GM23338 (cell line): ENCODE measurements at regions not wholly inside any gene's neighbourhood (a gene's known extent, or its start where the extent isn't known, plus 50 kb on each side); places are given as distances from the start of the nearest gene placed in this dataset.

Experiments
- ATAC-seq: fragments of 200-7000 bp; cut with Tn5 transposase; 3 replicates; pipeline ENCODE4 v1.9.1; 2020
- DNase-seq: peaks from one replicate; pipeline ENCODE4 v3.0.0-alpha.2; 2015; ENCODE audit warnings: low spot score
- H2AFZ ChIP-seq: fragments of 200-600 bp; sonication (generic); 2 replicates; pipeline ENCODE4 v1.8.0; 2016; ENCODE audit warnings: antibody characterized with exemption, mild to moderate bottlenecking, moderate library complexity
- H3F3A ChIP-seq: fragments of 200-600 bp; sonication (generic); replicated peaks from 2 replicates; pipeline ENCODE4 v1.8.0; 2017; ENCODE audit warnings: antibody characterized with exemption, mixed run types, low read depth
- H3K27ac ChIP-seq: fragments of 200-600 bp; sonication (generic); 2 replicates; pipeline ENCODE4 v1.6.1; 2016; ENCODE audit warnings: low read depth
- H3K27me3 ChIP-seq: fragments of 200-600 bp; sonication (generic); 2 replicates; pipeline ENCODE4 v1.8.0; 2016; ENCODE audit warnings: mild to moderate bottlenecking, mixed run types, moderate library complexity; ENCODE audit not compliant: insufficient read depth
- H3K36me3 ChIP-seq: fragments of 200-600 bp; sonication (generic); 2 replicates; pipeline ENCODE4 v1.8.0; 2016; ENCODE audit warnings: mild to moderate bottlenecking; ENCODE audit not compliant: insufficient read depth
- H3K4me1 ChIP-seq: fragments of 200-600 bp; sonication (generic); 2 replicates; pipeline ENCODE4 v1.8.0; 2016; ENCODE audit warnings: mild to moderate bottlenecking, moderate library complexity; ENCODE audit not compliant: insufficient read depth
- H3K4me2 ChIP-seq: fragments of 200-600 bp; sonication (generic); 2 replicates; pipeline ENCODE4 v1.7.1; 2017; ENCODE audit warnings: mixed run types
- H3K4me3 ChIP-seq: fragments of 200-600 bp; sonication (generic); 2 replicates; pipeline ENCODE4 v1.6.1; 2016; ENCODE audit warnings: mixed run types
- H3K79me2 ChIP-seq: fragments of 200-600 bp; sonication (generic); replicated peaks from 2 replicates; pipeline ENCODE4 v1.8.0; 2017; ENCODE audit warnings: mild to moderate bottlenecking; ENCODE audit not compliant: insufficient read depth
- H3K9me2 ChIP-seq: fragments of 200-600 bp; sonication (generic); 2 replicates; pipeline ENCODE4 v1.8.0; 2017; ENCODE audit not compliant: insufficient read depth
- H4K20me1 ChIP-seq: fragments of 200-600 bp; sonication (generic); replicated peaks from 2 replicates; pipeline ENCODE4 v1.8.0; 2017; ENCODE audit warnings: mild to moderate bottlenecking; ENCODE audit not compliant: insufficient read depth
- H3K27ac Mint-ChIP-seq: 2 replicates; pipeline ENCODE4 v1.8.0; 2020; ENCODE audit warnings: inconsistent platforms, mild to moderate bottlenecking, moderate library complexity, mixed read lengths
- H3K27me3 Mint-ChIP-seq: 3 replicates; pipeline ENCODE4 v1.8.0; 2022; ENCODE audit warnings: low read depth, mild to moderate bottlenecking, moderate library complexity, mixed read lengths, inconsistent platforms; ENCODE audit not compliant: insufficient read depth, poor library complexity
- H3K36me3 Mint-ChIP-seq: 3 replicates; pipeline ENCODE4 v1.8.0; 2021; ENCODE audit warnings: low read depth, mild to moderate bottlenecking, inconsistent platforms, moderate library complexity, mixed read lengths
- H3K4me1 Mint-ChIP-seq: 3 replicates; pipeline ENCODE4 v1.8.0; 2020; ENCODE audit warnings: mild to moderate bottlenecking, inconsistent platforms, mixed read lengths
- H3K4me3 Mint-ChIP-seq: 3 replicates; pipeline ENCODE4 v1.8.0; 2021; ENCODE audit warnings: moderate library complexity, mild to moderate bottlenecking, inconsistent platforms, mixed read lengths
- H3K9me3 Mint-ChIP-seq: 3 replicates; pipeline ENCODE4 v1.8.0; 2020; ENCODE audit warnings: moderate library complexity, mild to moderate bottlenecking, inconsistent platforms, mixed read lengths
- EZH2phosphoT487 ChIP-seq: fragments of 200-600 bp; sonication (generic); IDR thresholded peaks from one replicate; pipeline ENCODE4 v1.8.1; 2018; ENCODE audit warnings: antibody characterized with exemption; ENCODE audit not compliant: unreplicated experiment
- JUNB ChIP-seq: IDR thresholded peaks from one replicate; pipeline ENCODE4 v1.6.1; 2016; ENCODE audit warnings: antibody characterized with exemption; ENCODE audit not compliant: unreplicated experiment
- TF ChIP-seq, protein P1 (sequence below): IDR thresholded peaks from one replicate; pipeline ENCODE4 v1.6.1; 2018; ENCODE audit warnings: antibody characterized with exemption; ENCODE audit not compliant: unreplicated experiment
- TF ChIP-seq, protein P2 (sequence below), 2 experiments: fragments of 200-600 bp in 1 of 2; sonication (generic) in 1 of 2; conservative IDR thresholded peaks; 2 replicates each; pipeline versions ENCODE4 v1.5.1 to v1.6.1; 2016 to 2017; ENCODE audit warnings: antibody characterized with exemption in 2 of 2, low read depth in 2 of 2, mild to moderate bottlenecking in 2 of 2, moderate library complexity in 1 of 2

- TF ChIP-seq, protein P1, sequence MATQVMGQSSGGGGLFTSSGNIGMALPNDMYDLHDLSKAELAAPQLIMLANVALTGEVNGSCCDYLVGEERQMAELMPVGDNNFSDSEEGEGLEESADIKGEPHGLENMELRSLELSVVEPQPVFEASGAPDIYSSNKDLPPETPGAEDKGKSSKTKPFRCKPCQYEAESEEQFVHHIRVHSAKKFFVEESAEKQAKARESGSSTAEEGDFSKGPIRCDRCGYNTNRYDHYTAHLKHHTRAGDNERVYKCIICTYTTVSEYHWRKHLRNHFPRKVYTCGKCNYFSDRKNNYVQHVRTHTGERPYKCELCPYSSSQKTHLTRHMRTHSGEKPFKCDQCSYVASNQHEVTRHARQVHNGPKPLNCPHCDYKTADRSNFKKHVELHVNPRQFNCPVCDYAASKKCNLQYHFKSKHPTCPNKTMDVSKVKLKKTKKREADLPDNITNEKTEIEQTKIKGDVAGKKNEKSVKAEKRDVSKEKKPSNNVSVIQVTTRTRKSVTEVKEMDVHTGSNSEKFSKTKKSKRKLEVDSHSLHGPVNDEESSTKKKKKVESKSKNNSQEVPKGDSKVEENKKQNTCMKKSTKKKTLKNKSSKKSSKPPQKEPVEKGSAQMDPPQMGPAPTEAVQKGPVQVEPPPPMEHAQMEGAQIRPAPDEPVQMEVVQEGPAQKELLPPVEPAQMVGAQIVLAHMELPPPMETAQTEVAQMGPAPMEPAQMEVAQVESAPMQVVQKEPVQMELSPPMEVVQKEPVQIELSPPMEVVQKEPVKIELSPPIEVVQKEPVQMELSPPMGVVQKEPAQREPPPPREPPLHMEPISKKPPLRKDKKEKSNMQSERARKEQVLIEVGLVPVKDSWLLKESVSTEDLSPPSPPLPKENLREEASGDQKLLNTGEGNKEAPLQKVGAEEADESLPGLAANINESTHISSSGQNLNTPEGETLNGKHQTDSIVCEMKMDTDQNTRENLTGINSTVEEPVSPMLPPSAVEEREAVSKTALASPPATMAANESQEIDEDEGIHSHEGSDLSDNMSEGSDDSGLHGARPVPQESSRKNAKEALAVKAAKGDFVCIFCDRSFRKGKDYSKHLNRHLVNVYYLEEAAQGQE: no peak
These were observed 1349.8 kb upstream of the GJE1 start (continued) for GRCh38 chr6:140782941-140783340.

DNA sequence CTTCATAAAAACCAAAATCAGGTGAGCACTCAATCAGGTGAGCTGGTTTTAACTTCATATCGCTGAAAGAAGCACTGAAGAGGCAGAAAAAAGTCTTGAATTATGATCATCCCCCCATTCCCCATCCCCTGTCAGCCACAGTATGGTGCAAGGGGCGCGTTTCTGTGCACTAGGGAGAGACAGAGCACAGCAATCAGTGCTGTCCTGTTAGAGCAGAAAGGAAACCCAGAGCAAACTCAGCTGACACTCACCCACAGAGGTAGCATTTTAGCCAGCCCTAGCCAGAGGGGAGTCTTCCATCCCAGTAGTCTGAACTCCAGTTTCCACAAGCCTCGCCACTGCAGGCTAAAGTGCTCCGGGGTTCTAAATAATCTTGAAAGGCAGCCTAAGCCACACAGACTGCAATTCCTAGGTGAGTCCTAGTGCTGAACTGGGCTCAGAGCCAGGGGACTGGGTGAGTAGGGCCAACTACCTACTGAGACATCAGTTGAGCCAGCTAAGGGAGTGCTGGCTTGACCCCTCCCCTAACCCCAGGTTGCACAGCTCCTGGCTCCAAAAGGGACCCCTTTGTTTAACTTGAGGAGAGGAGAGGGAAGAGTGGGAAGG, 1352.6 kb upstream of the GJE1 start:
- Mint-ChIP-seq H3K36me3 (no peaks in the 10 kb centered on the region), H3K9me3 (no peaks in the 10 kb centered on the region; the same call in 2 of the 3 replicates), H3K27ac (no peak overlapping the region), H3K27me3 (no peaks in the 10 kb centered on the region), H3K4me3 (no peak overlapping the region), H3K4me1 (no peaks in the 10 kb centered on the region)
- H3K79me2 ChIP-seq: no peaks in the 10 kb centered on the region
- no peaks in the 10 kb centered on the region for H3K27me3 ChIP-seq
- TF ChIP-seq, protein P1: no peak
- TF ChIP-seq, protein P2, sequence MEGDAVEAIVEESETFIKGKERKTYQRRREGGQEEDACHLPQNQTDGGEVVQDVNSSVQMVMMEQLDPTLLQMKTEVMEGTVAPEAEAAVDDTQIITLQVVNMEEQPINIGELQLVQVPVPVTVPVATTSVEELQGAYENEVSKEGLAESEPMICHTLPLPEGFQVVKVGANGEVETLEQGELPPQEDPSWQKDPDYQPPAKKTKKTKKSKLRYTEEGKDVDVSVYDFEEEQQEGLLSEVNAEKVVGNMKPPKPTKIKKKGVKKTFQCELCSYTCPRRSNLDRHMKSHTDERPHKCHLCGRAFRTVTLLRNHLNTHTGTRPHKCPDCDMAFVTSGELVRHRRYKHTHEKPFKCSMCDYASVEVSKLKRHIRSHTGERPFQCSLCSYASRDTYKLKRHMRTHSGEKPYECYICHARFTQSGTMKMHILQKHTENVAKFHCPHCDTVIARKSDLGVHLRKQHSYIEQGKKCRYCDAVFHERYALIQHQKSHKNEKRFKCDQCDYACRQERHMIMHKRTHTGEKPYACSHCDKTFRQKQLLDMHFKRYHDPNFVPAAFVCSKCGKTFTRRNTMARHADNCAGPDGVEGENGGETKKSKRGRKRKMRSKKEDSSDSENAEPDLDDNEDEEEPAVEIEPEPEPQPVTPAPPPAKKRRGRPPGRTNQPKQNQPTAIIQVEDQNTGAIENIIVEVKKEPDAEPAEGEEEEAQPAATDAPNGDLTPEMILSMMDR (conservative IDR thresholded peaks at IDR 0.05; ENCODE audit: low read depth in 2 of 2): 0 out of 4 replicates have a peak, but pooled peaks of 1 of the 2 experiments have one; percentile 2
- TF ChIP-seq EZH2phosphoT487 (no peak), JUNB (no peak)
- no peaks in the 10 kb centered on the region for H3K36me3 ChIP-seq
- DNase-seq: no peak
- H3K9me2 ChIP-seq: no peaks in the 10 kb centered on the region
- H3K27ac ChIP-seq: no peak overlapping the region
- H3K4me3 ChIP-seq: no peak overlapping the region
- H3K4me1 ChIP-seq: no peaks in the 10 kb centered on the region
- no peak for ATAC-seq
- no peak overlapping the region for H2AFZ ChIP-seq
- H3K4me2 ChIP-seq: no peak overlapping the region
- no peaks in the 10 kb centered on the region for H4K20me1 ChIP-seq
- H3F3A ChIP-seq: no peaks in the 10 kb centered on the region
